ENCODE measurements at regions not wholly inside any gene's neighbourhood (a gene's known extent, or its start where the extent isn't known, plus 50 kb on each side); places are given as distances from the start of the nearest gene placed in this dataset.

- no peak for TF ChIP-seq CTCF (IDR thresholded peaks at IDR 0.05; ENCODE audit: unreplicated experiment)
- Mint-ChIP-seq H3K27me3 (no peaks in the 10 kb centered on the region), H3K36me3 (ENCODE audit: insufficient read depth) (peaks cover 6% of the 10 kb centered on the region), H3K27ac (no peak overlapping the region), H3K9me3 (ENCODE audit: low read depth) (peaks cover 16% of the 10 kb centered on the region), H3K4me3 (ENCODE audit: low read depth) (no peak overlapping the region), H3K4me1 (ENCODE audit: low read depth) (peaks cover 34% of the 10 kb centered on the region)
- DNase-seq (ENCODE audit: low spot score, unreplicated experiment): no peak
Measured at GRCh38 chr4:188536826-188537225, 397.6 kb downstream of the TRIML1 start.

- H3K4me1 Mint-ChIP-seq (ENCODE audit: low read depth): peaks cover 14% of the 10 kb centered on the region
- H3K9me3 Mint-ChIP-seq (ENCODE audit: low read depth): peaks cover 2% of the 10 kb centered on the region
- no peak overlapping the region for H3K27ac Mint-ChIP-seq
- no peaks in the 10 kb centered on the region for H3K36me3 Mint-ChIP-seq (ENCODE audit: insufficient read depth)
- TF ChIP-seq CTCF (IDR thresholded peaks at IDR 0.05; ENCODE audit: unreplicated experiment): no peak
- H3K27me3 Mint-ChIP-seq: no peaks in the 10 kb centered on the region
- DNase-seq (ENCODE audit: low spot score, unreplicated experiment): no peak
- H3K4me3 Mint-ChIP-seq (ENCODE audit: low read depth): no peak overlapping the region
Measured at GRCh38 chr4:188550296-188550695, 411.1 kb downstream of the TRIML1 start.

GRCh38 chr4:188551156-188551555 lies 411.9 kb downstream of the TRIML1 start:
- no peak for DNase-seq (ENCODE audit: low spot score, unreplicated experiment)

DNA sequence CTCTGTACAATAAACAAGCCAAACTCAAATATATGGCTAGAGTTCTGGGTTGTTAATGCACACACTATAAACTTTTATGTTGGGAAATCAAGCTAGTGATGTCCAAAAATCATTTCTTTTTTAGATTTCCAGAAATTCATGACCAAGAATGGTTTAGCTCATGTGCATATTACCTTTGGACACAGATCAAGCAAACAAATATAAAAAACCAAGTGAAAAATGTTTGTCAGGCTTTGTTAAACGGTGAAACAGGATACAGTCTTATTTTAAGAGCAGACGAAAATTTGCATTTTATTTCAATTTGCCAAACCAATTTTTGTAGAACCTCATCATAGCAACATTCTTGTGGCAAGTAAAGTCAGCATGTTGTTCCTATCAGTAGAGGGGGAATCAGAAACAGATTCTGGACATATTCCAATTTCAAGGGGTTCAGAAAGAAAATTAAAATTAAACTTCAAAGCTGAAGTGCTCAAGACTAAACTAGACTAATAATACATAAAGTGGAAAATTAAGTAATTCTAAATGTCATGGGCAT lies 413.6 kb downstream of the TRIML1 start:
- peaks cover 3% of the 10 kb centered on the region for H3K9me3 Mint-ChIP-seq (ENCODE audit: low read depth)
- no peak overlapping the region for H3K4me3 Mint-ChIP-seq (ENCODE audit: low read depth)
- H3K27me3 Mint-ChIP-seq: no peaks in the 10 kb centered on the region
- no peak for DNase-seq (ENCODE audit: low spot score, unreplicated experiment)
- H3K4me1 Mint-ChIP-seq (ENCODE audit: low read depth): peaks cover 10% of the 10 kb centered on the region
- no peak for TF ChIP-seq CTCF (IDR thresholded peaks at IDR 0.05; ENCODE audit: unreplicated experiment)
- no peaks in the 10 kb centered on the region for H3K36me3 Mint-ChIP-seq (ENCODE audit: insufficient read depth)
- H3K27ac Mint-ChIP-seq: no peak overlapping the region

More at GRCh38 chr4:188551156-188551555, 411.9 kb downstream of the TRIML1 start:
- H3K27ac Mint-ChIP-seq: no peak overlapping the region
- no peak for TF ChIP-seq CTCF (IDR thresholded peaks at IDR 0.05; ENCODE audit: unreplicated experiment)
- H3K9me3 Mint-ChIP-seq (ENCODE audit: low read depth): peaks cover 3% of the 10 kb centered on the region
- H3K27me3 Mint-ChIP-seq: no peaks in the 10 kb centered on the region
- no peak overlapping the region for H3K4me3 Mint-ChIP-seq (ENCODE audit: low read depth)
- peaks cover 12% of the 10 kb centered on the region for H3K4me1 Mint-ChIP-seq (ENCODE audit: low read depth)
- H3K36me3 Mint-ChIP-seq (ENCODE audit: insufficient read depth): no peaks in the 10 kb centered on the region

DNA sequence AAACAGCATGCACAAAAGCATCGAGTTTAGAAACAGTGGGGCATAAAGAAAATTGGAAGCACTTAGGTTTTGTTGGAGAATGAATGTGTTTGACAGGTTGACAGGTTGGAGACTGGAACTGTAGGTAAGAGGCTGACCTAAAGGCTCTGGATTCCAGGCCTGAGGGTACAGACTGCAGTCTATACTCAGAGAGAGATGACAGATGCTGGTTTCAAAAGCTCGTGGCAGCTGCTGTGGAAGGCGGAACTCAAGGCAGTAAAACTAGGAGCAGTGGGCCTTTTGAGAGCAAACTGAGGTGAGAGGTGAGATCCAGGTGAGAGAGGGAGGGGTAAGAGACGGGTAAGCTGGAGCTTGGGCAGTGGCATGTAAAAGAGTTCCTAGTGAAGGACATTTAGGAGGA lies 415.2 kb downstream of the TRIML1 start:
- DNase-seq (ENCODE audit: low spot score, unreplicated experiment): no peak
- Mint-ChIP-seq H3K4me3 (ENCODE audit: low read depth) (no peak overlapping the region), H3K27ac (peak overlapping the region; percentile 33), H3K4me1 (ENCODE audit: low read depth) (peaks cover 3% of the 10 kb centered on the region), H3K9me3 (ENCODE audit: low read depth) (peaks cover 3% of the 10 kb centered on the region), H3K27me3 (no peaks in the 10 kb centered on the region), H3K36me3 (ENCODE audit: insufficient read depth) (no peaks in the 10 kb centered on the region)
- TF ChIP-seq CTCF (IDR thresholded peaks at IDR 0.05; ENCODE audit: unreplicated experiment): no peak
